Activated CD4-positive, alpha-beta T cell treated with anti-CD3 and anti-CD28 coated beads for 48 hours (primary cell): ENCODE measurements at regions not wholly inside any gene's neighbourhood (a gene's known extent, or its start where the extent isn't known, plus 50 kb on each side); places are given as distances from the start of the nearest gene placed in this dataset.
A peak's percentile ranks its signal among the peaks of the same experiment; 100 is the strongest.
"Not testable (repeated sequence)": the region's sequence is repeated elsewhere in the genome, so short reads cannot be mapped to it uniquely, and the experiment has no call there.

Source experiments
- DNase-seq: peaks from one replicate; pipeline ENCODE4 v3.0.0-alpha.2; 2020

DNA sequence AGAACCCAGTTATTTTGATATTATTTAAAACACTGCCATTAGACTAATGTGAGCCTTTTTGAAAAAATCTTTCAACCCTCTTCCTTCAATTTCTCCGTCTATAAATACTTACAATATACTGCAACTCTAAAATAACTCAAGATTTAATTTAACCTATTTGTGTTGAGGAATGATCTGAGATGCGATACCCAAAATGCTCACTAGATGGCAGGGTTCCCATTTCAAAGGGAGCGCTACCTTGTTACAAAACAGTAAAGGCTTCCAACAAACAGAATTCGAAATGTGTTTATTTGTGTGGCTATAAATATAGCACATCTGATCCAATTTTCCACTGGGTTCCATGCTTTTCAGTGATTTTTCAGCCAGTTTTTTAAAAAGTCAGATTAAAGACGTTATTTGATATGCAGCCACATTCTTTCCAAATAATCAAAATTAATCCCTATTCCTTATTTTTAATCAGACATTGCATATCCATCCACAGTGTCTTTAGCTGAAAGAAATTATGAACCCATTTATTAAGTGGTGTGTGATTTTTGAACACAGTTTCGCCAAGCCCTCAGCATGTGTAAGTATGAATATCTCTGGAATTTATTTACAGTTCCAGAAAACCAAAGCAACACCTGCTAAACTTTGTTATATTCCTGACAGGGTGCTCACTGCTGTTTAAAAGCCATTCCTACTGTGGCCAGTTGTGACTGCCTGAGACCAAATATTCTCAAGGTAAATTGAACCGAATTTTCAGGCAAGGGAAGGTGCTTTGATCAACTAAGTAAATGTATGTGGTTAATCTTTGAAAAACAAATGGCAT is 668.0 kb upstream of the LCORL start:
- peak; percentile 54 for DNase-seq

GRCh38 chr4:18688351-18688750 is 666.8 kb upstream of the LCORL start:
- not testable (repeated sequence) for DNase-seq

GRCh38 chr4:18686338-18687037 is 664.9 kb upstream of the LCORL start:
- DNase-seq = no peak

DNA sequence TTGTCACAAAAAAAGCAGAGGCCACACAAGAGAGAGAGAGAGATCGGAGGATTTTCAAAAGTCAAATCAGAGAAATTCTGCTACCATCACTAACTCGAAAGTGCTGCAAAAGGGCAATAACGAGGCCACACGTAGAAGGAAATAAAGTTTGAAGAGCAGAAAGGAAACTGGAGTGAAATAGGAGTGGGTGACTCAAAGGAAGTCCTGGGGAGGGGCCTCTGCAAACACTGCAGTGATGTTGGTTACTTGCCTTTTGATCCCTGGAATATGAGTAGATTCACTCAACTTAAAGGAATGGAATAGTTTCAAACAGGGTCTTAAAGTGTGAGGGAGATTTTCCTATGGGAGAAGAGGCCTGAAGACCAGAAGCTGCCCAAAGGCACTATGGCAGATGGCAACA is 663.4 kb upstream of the LCORL start:
- DNase-seq = no peak

GRCh38 chr4:18676526-18676915 is 655.0 kb upstream of the LCORL start:
- DNase-seq = no peak

DNA sequence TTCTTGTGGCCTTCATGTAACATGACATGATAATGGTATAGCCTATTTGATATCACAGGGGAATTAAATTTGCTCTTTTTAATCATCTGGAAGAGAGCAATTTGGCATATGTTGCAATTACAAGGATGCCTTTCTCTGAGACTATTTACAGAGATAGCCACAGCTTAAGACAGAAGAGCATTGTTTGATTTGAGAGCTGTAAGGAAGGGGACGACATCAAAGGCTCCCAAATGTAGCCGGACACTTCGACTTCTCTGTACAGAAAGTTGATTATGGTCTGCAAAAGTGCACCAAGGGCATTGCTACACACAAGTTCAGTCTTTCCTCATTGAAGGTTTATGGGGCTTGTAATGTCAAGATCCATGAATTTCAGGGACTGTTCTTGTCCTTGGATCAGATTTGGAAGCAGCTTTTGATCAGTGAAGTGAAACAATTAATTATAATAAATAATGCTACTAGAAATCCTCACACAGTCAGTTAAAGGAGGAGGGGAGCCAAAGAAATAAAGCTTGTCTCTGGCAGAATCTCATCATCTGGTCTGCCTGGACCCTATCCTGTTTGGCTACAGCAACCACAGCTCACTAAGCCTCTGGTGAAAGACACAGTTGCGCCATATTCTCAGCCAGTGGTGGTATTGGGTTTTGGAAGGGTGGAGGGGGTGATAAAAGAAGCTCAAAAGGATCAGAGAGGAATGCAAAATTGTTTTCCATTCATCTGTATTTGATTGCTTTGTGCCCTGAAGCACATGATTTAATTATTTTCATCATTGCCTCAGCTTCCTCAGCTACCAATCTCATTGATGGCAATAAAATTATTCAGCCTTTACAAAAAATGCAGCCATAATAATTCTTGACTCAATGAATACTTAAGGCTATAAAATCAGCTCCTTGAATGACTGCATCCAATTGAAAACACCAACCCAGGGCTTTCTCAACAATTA is 654.3 kb upstream of the LCORL start:
- no peak for DNase-seq

DNA sequence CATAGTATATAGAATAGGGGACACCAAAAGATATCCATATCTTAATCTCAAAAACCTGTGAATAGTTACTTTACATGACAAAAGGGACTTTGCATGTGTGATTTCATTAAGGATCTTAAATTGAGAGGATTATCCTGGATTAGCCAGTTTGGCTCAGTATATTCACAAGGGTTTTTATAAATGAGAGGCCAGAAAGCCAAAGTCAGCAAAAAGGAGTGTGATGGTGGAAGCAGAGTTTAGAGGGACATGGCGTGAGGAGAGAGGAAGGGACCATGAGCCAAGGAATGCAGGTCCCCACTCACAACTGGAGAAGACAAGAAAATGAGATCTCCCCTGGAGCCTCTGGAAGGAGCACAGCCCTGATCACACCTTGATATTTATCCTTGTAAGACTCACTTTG is 648.5 kb upstream of the LCORL start:
- DNase-seq = no peak

DNA sequence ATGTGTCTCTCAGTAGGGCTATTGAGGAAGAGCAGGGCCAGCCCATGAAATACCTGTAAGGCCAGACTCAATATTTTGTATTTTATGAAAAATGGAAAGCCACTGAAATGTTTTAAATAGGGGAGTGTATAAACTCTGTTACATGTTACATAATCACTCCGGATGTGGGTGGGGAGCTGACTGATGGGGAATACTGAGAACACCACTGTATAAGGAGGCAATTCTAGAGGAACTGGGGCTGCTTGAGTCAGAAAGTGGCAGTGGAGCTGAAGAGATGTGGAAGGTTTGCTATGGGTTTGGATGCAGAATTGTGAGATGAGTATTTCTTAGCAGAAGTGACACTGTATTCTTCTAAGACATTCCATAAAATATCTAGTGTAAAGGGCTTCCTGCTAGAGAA is 647.8 kb upstream of the LCORL start:
- no peak for DNase-seq

DNA sequence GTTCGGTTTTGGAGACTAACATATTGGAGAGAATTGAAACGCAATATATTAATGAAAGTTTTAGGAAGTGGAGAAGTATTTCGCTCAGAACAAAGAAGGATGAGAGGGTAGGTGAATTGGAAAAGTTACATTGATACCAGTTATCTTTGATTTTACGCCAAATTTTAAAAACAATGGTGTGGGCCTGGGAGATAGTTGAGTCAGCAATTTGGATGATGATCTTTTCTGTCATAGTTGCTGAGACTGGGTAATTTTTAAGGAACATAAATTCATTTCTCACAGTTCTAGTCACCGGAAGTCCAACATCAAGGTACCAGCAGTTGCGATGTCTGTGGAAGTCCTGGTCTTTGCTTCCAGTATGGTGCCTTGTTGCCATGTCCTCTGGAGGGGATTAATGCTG is 644.8 kb upstream of the LCORL start:
- no peak for DNase-seq

GRCh38 chr4:18664171-18664570 is 642.6 kb upstream of the LCORL start:
- no peak for DNase-seq

GRCh38 chr4:18645351-18645750 is 623.8 kb upstream of the LCORL start:
- DNase-seq = no peak

GRCh38 chr4:18641334-18641733 is 619.8 kb upstream of the LCORL start:
- DNase-seq = no peak

DNA sequence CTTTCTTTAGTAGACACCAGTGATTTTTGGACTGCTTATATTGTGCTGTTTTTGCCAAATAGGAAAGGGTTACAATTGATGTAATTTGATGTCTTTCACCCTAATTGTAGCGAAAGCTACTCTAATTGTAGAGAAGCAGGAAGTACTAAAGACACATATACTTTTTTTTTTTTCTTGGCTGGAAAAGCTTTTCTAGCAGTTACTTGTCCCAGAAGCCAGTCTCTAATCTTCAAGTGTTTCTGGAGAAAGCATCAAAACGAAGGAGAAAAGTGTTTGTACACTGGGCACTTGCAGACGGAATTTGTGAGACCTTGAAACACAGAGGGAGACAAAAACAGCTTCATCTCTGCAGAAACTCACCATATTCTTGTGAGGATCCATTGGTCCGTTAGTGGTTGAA is 616.5 kb upstream of the LCORL start:
- no peak for DNase-seq

- no peak for DNase-seq
Observed at GRCh38 chr4:18636001-18636585, 614.5 kb upstream of the LCORL start.

DNA sequence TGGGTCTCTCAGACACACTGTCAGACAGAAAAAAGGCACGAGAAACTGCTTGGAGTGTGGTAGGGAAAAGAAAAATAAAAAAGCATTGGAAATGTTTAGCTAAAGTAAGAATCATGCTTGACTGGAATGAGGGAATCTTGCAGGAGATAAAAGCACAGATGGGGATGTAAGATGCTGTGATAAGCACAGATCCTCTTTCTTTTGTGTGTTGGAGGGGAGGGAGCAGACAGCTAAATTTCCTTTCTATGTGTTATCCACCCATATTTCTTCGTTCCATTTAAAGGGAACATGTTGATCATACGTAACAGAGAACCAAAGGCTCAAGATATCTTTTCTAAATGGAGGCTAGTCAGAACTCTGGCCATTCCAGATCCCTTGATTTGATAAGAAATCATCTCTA is 614.0 kb upstream of the LCORL start:
- DNase-seq = no peak

GRCh38 chr4:18631586-18631985 is 610.0 kb upstream of the LCORL start:
- no peak for DNase-seq

DNA sequence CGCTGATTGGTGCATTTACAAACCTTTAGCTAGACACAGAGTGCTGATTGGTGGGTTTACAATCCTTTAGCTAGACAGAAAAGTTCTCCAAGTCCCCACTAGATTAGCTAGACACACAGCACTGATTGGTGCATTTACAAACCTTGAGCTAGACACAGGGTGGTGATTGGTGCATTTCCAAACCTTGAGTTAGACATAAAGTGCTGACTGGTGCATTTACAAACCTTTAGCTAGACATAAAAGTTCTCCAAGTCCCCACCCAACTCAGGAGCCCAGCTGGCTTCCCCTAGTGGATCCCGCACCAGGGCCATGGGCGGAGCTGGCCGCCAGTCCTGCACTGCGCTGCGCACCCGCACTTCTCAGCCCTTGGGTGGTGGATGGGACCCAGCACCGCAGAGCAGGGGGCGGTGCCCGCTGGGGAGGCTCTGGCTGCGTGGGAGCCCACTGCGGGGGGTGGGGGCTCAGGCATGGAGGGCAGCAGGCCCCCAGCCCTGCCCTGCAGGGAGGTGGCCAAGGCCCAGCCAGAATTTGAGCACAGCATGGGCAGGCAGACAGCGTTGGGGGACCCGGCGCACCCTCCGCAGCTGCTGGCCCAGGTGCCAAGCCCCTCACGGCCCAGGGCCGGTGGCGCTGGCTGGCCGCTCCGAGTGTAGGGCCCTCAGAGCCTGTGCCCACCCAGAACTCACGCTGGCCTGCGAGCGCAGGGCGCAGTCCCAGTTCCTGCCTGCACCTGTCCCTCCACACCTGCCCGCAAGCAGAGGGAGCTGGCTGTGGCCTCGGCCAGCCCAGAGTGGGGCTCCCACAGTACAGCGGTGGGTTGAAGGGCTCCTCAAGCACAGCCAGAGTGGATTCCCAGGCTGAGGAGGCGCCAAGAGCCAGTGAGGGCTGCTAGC is 608.9 kb upstream of the LCORL start:
- DNase-seq = no peak

- no peak for DNase-seq
Observed at GRCh38 chr4:18627447-18628005, 606.0 kb upstream of the LCORL start.

DNA sequence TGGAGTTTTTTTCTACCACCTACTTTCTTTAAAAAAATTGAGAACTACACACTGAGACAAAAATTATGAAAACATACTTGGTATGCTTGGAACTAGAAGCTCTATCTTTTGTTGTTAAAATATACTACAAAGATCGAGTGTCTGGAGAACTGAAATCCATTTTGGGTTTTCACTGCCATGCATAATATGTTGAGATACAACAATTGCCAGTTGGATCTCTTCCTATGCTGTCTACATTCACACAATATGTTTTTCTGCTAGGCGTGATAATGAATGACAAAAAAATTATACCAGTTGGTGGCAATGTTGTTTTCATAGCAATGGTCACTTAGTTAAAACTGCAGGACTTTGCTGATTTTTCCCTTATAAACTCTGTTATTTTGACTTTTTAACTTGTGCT is 605.4 kb upstream of the LCORL start:
- no peak for DNase-seq

- no peak for DNase-seq
Observed at GRCh38 chr4:18626366-18626765, 604.8 kb upstream of the LCORL start.

GRCh38 chr4:18621186-18621585 is 599.6 kb upstream of the LCORL start:
- DNase-seq = no peak

DNA sequence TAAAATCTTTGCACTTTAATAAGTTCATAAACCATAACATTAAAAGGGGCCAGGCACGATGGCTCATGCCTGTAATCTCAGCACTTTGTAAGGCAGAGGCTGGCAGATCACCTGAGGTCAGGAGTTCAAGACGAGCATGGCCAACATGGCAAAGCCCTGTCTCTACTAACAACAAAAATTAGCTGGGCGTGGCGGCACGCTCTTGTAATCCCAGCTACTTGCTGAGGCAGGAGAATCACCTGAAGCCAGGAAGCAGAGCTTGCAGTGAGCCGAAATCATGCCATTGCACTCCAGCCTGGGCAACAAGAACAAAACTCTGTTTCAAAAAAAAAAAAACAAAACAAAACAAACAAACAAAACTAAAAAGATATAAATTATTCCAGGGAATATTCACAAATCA is 595.2 kb upstream of the LCORL start:
- no peak for DNase-seq
